NCI-H2196 (cell line): ENCODE measurements at regions not wholly inside any gene's neighbourhood (a gene's known extent, or its start where the extent isn't known, plus 50 kb on each side); places are given as distances from the start of the nearest gene placed in this dataset.

Experiments
- DNase-seq: peaks from one replicate; lab custom pipeline; 2025; ENCODE audit not compliant: unreplicated experiment; lab: John Stamatoyannopoulos, UW

DNA sequence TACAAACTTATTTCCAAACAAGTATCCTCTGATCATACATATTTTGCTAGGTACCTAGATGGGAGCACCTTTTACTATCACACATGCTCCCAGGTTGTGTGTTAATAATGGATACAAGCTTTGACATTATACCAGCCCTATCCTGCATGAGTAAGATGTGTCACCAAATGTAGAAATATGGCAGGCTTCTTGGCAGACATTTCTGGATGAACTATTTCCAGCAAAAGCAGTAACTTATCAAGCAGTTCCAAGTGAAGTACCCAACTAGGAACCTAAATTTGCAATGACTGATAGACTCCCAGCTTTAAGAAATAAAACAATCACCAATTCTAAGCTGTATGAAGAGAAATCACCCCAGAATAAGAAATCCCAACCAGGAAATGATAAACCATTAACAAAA lies 103.7 kb upstream of the TMEM72 start:
- no peak for DNase-seq

DNA sequence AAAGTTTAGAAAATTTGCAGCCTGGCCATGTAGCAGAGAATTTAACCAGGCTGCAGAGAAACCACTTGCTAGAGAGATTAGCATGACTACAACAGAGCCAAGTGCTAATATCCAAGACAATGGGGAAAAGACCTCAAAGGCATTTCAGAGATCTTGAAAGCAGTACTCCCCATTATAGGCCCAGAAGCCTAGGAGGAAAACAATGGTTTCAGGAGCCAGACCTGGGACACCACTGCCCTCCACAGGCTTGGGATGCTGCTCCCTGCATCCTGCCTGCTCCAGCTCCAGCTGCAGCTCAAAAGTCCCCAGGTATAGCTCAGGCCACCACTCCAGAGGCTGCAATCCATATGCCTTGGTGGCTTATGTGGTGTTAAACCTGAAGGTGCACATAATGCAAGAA lies 101.5 kb upstream of the TMEM72 start:
- no peak for DNase-seq

DNA sequence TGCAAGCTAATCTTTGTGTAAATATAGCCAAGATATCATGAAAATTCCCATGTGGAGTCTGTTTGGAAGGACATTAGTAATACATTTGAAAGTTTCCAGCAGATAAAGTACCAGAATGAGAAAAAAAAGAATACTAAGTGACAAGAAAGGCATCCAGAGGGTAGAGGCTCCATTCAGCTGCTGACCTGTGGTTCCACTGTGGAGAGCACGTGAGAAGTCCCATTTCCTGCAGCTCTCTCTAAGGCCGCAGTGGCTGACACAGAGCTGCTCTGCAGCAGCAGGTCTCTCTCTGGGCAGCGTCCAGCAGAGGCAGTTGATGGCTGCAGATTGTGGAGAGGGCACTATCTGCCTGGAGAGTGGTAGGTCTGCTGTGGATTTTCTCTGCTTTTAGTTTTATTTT lies 100.1 kb upstream of the TMEM72 start:
- no peak for DNase-seq

DNA sequence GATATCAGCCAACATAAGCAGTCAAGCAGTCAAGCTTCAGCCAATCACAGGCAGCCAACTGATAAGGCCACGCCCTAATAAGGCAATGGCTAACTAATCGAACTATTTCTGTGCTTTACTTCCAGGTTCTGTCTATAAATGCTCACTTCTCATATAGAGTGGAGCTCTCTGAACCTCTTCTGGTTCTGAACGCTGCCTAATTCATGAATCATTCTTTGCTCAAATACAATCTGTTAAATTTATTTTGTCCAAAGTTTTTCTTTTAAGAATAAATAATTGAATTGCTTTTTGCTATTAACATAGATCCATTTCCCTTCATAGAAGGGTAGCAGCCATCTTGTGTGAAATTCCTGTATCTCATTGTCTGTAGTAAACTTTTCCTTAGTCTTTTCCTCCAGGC lies 97.9 kb upstream of the TMEM72 start:
- no peak for DNase-seq

DNA sequence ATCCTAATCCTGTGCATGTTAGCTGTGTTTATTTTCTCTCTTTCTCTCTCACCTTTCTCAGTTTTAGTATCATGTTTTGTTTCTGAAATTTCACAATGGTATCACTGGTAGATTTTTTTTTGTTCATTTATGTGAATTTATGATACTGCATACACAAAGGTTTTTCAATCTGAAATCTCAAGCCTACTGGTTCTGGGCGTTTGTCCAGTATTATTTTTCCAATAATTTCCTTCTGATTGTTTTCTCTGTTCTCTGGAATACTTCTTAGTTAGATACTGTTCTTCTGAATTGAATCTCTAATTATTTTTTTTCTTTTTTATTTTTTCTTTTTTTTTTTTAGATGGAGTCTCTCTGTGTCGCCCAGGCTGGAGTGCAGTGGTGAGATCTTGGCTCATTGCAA lies 96.2 kb upstream of the TMEM72 start:
- no peak for DNase-seq

DNA sequence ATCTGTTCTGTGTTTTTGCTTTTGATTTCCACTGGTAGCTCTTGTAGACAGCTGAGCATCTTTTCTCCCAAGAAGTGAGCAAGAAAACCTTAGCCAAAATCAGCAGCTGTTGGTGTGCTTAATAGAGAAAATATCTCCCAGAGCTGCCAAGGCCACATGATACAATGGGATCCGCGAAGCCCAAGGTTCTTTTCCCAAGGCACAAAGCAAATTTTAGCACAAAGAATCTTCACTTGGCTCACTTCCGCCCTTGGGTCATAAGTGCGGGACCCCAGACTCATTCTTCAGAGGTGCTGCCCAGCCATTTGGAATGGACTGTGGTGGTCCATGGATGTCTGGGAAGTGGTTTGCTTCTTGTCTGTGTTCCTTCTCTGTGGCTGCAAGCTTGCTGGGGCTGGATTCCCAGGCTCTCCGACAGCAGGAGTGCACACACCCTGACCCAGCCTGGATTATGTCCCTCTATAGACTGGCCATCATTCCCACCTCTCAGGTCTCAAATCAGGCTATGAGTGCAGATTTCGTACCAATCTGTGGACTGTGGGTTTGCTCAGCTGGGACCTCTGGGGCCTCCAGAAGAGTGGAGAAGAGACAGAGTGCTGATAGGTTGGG lies 93.0 kb upstream of the TMEM72 start:
- no peak for DNase-seq

DNA sequence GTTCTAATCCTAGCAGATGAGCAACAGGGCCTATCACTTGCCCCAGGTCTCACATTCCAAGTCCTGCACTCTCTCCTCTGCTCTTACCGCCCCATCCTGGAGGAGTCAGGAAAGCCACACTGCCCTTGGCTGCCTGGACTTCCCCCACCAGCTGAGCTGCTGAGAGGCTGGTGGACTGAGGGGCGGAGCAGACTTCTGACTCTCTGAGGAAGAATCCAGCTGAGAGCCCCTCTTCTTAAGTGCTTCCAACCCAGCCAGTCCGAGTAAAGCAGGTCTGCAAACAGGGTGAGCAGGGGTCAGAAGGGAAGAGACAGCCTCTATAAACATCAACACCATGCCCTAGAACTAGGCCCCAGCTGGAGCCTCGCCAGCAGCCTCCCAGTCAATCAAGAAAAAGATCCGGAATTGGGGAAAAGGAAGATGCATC lies 92.4 kb upstream of the TMEM72 start:
- DNase-seq = no peak

DNA sequence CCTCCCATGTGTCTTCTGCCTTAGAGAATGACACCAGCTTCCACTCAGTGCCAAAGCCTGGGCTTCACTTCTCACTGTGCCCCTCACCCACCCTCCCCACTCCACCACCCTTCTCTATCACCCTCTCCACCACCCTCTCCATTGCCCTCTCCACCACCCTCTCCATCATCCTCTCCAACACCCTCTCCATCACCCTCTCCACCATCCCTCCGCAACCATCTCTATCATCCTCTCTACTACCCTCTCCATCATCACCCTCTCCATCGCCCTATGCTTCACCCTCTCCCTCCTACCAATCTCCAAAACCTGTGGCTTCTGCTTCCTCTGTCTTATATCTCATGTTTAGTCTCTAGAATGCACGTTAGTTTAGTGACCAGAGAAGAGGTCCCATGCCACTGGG lies 91.0 kb upstream of the TMEM72 start:
- no peak for DNase-seq

DNA sequence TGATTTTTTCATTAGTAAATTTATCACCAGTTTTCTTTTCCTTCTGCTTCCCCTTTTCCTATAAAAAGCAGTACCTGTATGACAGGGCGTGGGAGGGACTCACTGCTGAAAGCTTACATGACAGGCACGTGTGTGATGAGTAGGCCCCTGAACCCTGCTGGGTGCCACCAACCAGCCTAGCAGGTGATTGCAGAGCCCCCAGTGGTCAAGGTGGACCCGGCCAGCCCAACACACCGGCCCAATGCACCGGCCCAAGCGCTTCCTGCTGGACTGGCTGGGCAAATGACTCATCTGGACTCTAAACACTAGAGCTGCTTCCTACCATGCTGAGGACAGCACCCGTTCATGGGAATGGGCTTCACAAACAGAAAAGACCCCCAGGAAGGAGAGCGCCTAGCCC lies 89.8 kb upstream of the TMEM72 start:
- DNase-seq = no peak

DNA sequence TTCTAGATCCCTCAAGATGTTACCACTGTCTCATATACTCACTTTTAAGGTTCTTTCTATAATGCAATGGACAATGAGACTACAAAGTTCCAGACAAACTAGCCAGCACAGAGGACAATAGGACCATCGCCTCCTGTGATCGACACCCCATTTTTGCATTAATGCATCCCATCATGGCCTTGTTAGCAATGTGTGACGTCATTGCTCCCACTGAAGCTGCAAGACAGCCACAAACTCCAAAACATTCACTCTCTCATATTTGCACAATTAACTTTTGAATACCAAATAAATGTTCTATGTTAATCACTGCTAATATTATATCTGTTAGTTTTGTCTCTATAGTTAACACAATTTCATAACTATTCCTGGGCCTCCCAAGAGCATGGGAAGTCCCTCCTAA lies 88.8 kb upstream of the TMEM72 start:
- no peak for DNase-seq

DNA sequence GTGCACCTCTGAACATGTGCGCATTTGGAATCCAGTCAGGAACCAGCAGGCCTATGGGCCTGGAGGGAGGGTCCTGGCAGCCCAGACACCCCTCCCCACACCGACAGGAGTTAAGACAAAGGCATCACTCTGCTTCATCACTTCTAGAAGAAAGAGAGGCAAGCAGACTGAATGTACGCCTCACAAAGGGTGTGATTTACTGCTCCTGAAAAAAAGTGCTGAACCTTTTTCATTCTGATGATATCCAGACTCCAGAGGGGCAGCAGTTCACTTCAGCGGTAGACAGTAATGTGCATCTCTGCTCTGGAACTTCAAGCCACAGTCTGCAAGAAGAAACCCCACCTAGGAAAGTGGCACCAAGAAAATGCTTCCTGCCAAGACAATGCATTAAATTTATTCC lies 88.2 kb upstream of the TMEM72 start:
- DNase-seq = no peak

DNA sequence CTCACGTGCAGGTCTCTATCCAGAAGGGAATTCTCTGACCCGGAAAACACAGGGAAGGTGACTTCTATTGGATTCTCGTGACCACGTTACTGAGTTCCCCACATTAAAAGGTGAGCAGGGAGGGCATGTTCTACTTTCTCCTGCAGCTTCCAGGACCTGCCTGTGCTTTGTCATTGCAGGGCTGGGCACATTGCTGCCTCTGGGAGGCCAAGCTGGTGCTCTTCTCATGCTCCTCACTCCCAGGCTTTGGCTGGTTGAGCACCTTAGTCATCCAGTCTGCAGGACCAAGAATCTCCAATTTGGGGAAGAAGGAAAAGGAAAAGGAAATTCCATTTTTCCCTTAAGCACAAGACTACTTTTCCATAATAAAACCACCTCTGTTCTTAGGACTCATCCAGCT lies 86.5 kb upstream of the TMEM72 start:
- DNase-seq = no peak

DNA sequence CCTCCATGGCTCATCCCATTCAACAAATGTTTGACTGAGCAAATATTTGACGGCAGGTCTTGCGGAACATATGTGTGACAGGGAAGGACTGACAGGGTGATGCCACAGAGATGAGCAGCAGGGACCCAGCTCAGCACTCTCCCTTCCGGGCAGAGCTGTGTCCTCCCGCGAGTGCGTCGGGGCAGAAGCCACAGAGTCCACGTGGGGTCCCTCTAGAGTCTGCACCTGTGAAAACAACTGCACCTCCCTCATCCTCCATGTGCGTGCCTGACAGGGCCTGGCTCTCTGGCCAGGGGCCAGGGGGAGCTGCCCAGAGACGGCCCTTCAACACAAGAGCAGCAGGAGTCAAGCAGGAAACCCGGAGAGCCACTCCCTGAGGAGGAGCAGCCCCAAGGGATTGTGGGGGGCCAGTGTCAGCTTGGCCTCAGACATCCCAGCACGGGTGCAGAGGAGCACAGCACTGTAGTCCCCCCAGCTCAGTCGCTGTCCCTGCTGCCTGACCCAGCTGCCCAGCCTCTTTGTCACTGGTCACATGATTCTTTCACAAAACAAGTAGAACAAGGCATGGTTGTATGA lies 83.6 kb upstream of the TMEM72 start:
- DNase-seq = peak; percentile 33

DNA sequence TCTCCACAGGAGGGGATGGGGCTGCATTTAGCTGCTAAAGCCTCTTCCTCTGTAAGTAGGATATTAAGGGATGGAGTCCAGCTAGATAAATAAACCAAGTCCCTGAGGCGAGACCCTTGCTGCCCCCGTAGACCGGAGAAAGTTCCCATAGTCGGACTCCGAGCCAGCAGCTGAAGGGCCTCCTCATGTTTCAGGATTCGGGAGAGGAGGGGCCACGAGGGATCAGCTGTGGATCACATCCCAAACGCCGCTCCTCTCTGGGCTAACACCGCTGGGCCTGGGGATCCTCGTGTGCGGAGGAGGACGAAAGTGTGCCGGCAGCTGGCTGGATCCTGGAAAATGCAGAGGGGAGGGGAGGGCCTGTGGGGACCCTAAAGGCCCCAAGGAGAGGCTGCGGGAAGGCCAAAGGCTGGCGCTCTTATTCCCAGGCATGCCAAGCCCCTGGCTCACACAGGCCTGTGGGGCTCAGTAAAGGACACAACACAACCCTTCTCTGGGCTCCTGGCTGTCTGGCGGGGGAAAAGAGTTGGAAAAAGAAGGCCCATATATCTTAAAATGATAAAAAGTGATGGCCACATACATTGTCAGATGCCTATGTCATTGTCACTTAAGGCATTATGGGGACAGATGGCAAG lies 82.5 kb upstream of the TMEM72 start:
- no peak for DNase-seq

DNA sequence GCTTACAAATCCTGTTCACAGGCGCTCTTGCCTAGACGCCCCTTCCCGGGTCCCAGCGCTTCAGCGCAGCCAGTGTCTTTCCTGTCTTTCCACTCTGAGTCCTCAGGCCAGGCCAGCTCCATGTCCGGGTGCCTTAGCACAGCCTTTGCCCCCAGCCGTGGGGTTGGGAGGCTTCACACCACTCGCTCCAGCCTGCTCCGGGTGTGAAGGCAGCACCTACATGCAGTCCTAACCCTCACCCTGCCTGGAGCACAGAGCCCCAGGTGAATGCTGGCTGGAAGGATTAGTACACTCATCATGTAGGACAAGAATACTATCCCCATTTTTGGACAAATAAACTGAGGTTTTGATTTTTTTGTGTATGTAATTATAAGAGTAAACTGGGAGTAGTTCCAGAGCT lies 81.7 kb upstream of the TMEM72 start:
- DNase-seq = no peak

DNA sequence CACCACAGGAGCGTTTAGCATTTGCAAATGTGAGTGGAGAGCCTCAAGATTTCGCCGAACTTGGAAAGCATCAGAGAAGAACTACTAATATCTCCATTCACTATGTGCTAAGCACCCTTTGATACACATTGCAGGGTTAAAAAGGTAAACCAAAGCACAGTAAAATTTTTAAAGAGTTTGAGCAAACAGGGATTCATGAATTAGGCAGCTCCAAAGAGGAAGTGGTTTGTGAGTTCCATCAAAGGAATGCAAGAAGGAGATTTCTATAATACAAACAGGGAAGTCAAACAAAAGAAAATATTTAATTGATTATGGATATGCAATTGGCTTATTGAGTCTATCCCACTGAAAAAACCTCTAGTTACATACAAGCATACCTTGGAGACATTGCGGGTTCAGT lies 81.1 kb upstream of the TMEM72 start:
- no peak for DNase-seq

DNA sequence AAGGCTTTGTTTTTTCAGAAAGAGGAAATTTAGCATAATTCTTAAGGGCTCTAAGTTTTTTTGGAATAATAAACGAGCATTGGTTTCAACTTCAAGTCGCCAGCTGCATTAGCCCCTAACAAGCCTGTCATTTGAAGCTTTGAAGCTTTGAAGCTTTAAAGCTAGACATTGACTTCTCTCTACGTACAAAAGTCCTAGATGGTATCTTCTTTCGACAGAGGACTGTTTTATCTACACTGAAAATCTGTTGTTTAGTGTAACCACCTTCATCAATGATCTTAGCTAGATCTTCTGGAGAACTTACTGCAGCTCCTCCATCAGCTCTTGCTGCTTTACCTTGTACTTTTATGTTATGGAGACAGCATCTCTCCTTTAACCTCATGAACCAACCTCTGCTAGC lies 79.6 kb upstream of the TMEM72 start:
- no peak for DNase-seq

DNA sequence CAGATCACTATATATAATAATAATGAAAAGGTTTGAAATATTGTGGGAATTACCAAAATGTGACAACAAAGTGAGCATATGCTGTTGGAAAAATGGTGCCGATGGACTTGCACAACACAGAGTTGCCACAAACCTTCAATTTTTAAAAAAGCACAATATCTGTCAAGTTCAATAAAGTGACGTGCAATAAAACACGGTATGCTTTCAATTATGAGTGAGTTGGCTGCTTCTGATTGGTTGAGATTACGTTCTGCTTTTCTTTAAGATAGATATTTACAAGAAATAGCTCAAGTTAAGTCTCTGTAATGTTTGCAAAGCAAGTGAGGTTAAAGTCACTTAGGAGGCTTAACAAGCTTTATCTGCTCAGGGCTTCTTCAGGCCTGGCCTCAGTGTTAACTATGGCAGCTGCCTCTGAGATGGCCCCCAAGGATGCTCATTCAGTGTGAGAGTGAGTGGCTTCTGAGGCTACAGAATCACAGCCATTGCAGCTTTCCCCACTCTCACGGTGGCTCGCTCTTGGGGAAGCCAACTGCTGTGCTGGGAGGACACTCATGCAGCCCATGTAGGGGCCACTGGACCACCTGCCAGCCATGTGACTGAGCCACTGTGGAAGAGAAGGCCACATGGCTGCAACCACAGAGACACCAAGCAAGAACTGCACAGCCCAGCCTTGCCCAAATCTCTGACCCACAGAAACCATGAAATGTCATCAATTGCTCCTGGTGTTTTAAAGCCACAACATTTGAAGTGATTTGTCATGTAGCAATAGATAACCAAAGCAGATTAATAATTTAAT lies 78.3 kb upstream of the TMEM72 start:
- DNase-seq = no peak

DNA sequence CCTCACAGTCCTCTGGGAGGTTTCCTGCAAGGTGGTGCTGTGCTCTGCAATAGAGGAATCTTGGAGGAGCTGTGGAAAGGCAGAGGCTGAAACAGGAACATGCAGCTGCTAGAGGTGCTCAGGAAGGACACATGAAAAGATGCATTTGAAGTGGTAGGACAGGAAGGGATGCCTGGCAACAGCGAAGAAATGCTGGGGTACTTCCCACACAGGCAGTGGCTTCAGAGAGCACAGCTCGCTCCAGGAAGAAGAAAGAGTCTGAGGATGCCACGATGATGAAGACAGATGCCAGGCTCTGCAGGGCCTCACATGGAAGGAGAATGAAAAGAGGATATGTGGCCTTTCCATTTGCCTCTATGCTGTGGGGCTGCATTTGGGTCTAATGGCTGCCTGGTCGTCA lies 77.0 kb upstream of the TMEM72 start:
- DNase-seq = no peak

DNA sequence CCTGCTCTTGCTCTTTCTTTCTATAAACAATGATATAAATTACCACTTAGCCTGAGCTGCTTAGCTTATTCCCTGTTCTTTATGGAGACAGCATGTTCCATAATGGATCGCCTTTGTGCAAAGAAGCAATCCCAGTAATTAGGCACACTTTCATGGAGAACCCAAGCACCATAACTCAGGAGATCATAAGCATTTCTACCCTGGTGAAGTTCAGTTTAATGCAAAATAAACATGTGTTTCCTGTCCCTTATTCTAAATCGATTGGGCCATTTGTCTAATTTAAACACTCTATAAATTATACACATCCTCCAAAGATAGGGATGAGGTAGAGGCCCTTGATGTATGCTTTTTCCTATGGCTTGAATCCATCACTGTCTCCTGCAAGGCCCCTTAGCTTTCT lies 75.8 kb upstream of the TMEM72 start:
- no peak for DNase-seq

DNA sequence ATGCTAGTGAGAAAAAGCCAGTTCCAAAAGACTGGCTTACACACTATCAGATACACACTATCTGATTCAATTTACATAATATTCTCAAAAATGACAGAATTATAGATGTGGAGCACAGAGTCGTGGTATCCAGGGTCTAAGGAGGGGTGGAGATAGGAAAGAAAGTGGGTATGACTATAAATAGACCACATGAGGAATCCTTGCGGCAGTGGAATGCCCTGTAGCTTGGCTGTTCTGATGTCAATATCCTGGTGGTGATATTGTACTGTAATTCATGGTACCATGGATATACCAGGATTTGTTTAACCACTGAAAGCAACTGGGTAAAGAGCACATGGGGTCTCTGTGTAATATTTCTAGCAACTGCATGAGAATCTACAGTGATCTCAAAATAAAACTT lies 67.7 kb upstream of the TMEM72 start:
- no peak for DNase-seq
